ENCODE measurements at regions not wholly inside any gene's neighbourhood (a gene's known extent, or its start where the extent isn't known, plus 50 kb on each side); places are given as distances from the start of the nearest gene placed in this dataset.
"Not testable (repeated sequence)": the region's sequence is repeated elsewhere in the genome, so short reads cannot be mapped to it uniquely, and the experiment has no call there.

GRCh38 chr21:35398346-35398982, 349.4 kb upstream of the RUNX1 start:
- no peak for DNase-seq (ENCODE audit: low spot score)

GRCh38 chr21:35397781-35398180, 348.7 kb upstream of the RUNX1 start:
- no peak for DNase-seq (ENCODE audit: low spot score)

GRCh38 chr21:35396655-35397054, 347.6 kb upstream of the RUNX1 start:
- no peak for DNase-seq (ENCODE audit: low spot score)

- no peak for DNase-seq (ENCODE audit: low spot score)
These were observed 346.6 kb upstream of the RUNX1 start for GRCh38 chr21:35395728-35396127.

- no peak for DNase-seq (ENCODE audit: low spot score)
These were observed 345.7 kb upstream of the RUNX1 start for GRCh38 chr21:35394634-35395369.

- no peak for DNase-seq (ENCODE audit: low spot score)
These were observed 344.9 kb upstream of the RUNX1 start for GRCh38 chr21:35394049-35394448.

GRCh38 chr21:35390013-35390776, 341.1 kb upstream of the RUNX1 start:
- peak; percentile 27 for DNase-seq (ENCODE audit: low spot score)

- DNase-seq (ENCODE audit: low spot score), result no peak
These were observed 337.5 kb upstream of the RUNX1 start for GRCh38 chr21:35386491-35387079.

- DNase-seq (ENCODE audit: low spot score), result no peak
These were observed 335.3 kb upstream of the RUNX1 start for GRCh38 chr21:35384375-35384774.

- DNase-seq (ENCODE audit: low spot score), result no peak
These were observed 333.6 kb upstream of the RUNX1 start for GRCh38 chr21:35382696-35383095.

- DNase-seq (ENCODE audit: low spot score), result no peak
These were observed 332.7 kb upstream of the RUNX1 start for GRCh38 chr21:35381743-35382310.

- not testable (repeated sequence) for DNase-seq (ENCODE audit: low spot score)
These were observed 331.2 kb upstream of the RUNX1 start for GRCh38 chr21:35380304-35380703.

- DNase-seq (ENCODE audit: low spot score), result no peak
These were observed 329.8 kb upstream of the RUNX1 start for GRCh38 chr21:35378881-35379280.

- no peak for DNase-seq (ENCODE audit: low spot score)
These were observed 328.5 kb upstream of the RUNX1 start for GRCh38 chr21:35377505-35378090.

- DNase-seq (ENCODE audit: low spot score), result no peak
These were observed 327.5 kb upstream of the RUNX1 start for GRCh38 chr21:35376406-35377135.

- DNase-seq (ENCODE audit: low spot score), result peak; percentile 10
These were observed 326.0 kb upstream of the RUNX1 start for GRCh38 chr21:35375115-35375514.

GRCh38 chr21:35373998-35374397, 324.9 kb upstream of the RUNX1 start:
- no peak for DNase-seq (ENCODE audit: low spot score)

- no peak for DNase-seq (ENCODE audit: low spot score)
These were observed 323.1 kb upstream of the RUNX1 start for GRCh38 chr21:35372201-35372600.

GRCh38 chr21:35370671-35371070, 321.6 kb upstream of the RUNX1 start:
- DNase-seq (ENCODE audit: low spot score), result no peak

- no peak for DNase-seq (ENCODE audit: low spot score)
These were observed 321.0 kb upstream of the RUNX1 start for GRCh38 chr21:35370071-35370470.

- DNase-seq (ENCODE audit: low spot score), result no peak
These were observed 319.2 kb upstream of the RUNX1 start for GRCh38 chr21:35368326-35368725.

All from AG08396 (cell line).